Fibroblast of the aortic adventitia (primary cell): ENCODE measurements at regions not wholly inside any gene's neighbourhood (a gene's known extent, or its start where the extent isn't known, plus 50 kb on each side); places are given as distances from the start of the nearest gene placed in this dataset.

Experiments used
- DNase-seq: peaks from one replicate; pipeline ENCODE4 v3.0.0-alpha.2; 2010; ENCODE audit warnings: low read depth
- H3K4me3 ChIP-seq: 2 replicates; pipeline ENCODE4 v1.5.1; 2011; ENCODE audit warnings: low read depth, mild to moderate bottlenecking, control low read depth, low read length, moderate library complexity
- TF ChIP-seq, protein P1 (sequence below): IDR thresholded peaks from 2 replicates; pipeline ENCODE4 v1.5.1; 2011; ENCODE audit warnings: mild to moderate bottlenecking, low read length, control low read depth, inconsistent platforms; ENCODE audit not compliant: insufficient read depth

DNA sequence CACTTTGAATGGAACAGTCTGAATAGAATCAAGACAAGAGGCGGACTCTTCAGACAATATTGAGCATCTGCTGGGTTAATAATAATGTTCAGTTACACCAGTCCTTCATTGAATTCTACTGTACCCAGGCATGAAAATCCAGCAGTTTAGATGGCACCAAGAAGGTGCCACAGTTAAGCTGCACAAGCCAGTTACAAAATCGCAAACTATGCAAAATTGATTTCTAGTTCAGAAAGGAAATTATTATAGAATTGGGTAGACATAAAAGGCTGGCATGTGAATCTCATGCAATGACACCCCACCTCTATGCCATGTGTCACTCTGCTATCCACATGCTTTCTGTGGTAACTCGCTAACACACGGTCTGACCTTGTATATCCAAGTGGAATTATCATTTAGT is 105.8 kb upstream of the VCX3A start:
- TF ChIP-seq, protein P1, sequence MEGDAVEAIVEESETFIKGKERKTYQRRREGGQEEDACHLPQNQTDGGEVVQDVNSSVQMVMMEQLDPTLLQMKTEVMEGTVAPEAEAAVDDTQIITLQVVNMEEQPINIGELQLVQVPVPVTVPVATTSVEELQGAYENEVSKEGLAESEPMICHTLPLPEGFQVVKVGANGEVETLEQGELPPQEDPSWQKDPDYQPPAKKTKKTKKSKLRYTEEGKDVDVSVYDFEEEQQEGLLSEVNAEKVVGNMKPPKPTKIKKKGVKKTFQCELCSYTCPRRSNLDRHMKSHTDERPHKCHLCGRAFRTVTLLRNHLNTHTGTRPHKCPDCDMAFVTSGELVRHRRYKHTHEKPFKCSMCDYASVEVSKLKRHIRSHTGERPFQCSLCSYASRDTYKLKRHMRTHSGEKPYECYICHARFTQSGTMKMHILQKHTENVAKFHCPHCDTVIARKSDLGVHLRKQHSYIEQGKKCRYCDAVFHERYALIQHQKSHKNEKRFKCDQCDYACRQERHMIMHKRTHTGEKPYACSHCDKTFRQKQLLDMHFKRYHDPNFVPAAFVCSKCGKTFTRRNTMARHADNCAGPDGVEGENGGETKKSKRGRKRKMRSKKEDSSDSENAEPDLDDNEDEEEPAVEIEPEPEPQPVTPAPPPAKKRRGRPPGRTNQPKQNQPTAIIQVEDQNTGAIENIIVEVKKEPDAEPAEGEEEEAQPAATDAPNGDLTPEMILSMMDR: no peak
- H3K4me3 ChIP-seq: no peak overlapping the region

DNA sequence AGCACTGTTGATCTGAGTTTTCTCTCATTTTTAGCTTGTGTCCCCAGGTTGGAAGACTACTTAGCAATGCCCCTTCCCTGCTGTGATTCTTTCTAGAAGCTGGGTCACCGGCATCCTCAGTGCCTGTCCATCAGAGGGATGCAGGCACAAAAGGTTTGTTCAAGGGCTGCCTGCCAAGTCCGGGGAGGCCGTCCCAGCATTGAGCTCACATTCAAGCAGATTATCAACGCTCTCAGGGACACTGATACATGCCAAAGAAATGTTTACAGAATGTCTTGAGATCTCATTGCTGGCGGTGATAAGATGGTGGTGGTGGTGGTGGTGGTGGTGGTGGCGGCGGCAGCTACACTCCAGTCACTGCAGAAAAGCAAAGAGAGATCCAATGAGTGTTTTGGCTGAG is 79.6 kb upstream of the VCX3A start:
- no peak for DNase-seq
- H3K4me3 ChIP-seq: no peak overlapping the region
- TF ChIP-seq, protein P1: no peak

More for the DNA sequence above, 105.8 kb upstream of the VCX3A start:
- DNase-seq: no peak

DNA sequence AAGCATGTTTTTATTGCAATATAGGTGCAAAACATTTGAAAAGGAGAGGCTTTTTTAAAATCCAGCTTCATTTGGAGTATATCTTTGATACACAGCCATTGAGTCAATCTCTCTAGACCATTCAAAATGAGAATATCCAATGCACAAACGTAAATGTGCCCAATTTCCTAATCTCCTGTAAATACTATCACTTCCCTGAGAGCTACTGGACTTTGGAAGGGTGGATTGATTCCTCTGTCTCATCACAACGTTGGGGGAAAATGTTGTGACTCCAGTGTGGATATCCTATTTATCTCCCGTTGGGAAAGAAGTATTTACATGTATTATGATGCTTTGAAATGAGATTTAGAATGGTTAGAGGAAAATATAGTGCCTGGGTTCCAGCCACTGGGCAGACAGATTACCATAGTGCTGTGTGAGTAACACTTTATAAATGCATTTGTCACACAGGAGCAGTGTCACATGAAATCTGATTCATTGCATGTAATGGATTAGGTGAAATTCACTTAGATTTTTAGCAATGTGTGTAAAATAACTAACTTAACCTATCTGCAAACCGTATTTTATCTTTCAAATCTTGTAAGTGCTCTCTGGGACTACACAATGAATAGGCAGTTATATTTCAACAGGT is 64.4 kb upstream of the VCX3A start:
- DNase-seq: no peak
- TF ChIP-seq, protein P1: no peak
- no peak overlapping the region for H3K4me3 ChIP-seq
